Ishikawa (cell line): ENCODE measurements at regions not wholly inside any gene's neighbourhood (a gene's known extent, or its start where the extent isn't known, plus 50 kb on each side); places are given as distances from the start of the nearest gene placed in this dataset.

Experiments
- EP300 ChIP-seq: IDR thresholded peaks from 2 replicates; pipeline ENCODE4 v1.6.1; 2012; ENCODE audit warnings: borderline replicate concordance
- RAD21 ChIP-seq: IDR thresholded peaks from 2 replicates; pipeline ENCODE4 v1.6.1; 2012; ENCODE audit warnings: low read depth
- TAF1 ChIP-seq: IDR thresholded peaks from 2 replicates; pipeline ENCODE4 v1.6.1; 2012; ENCODE audit warnings: low read depth, mild to moderate bottlenecking
- YY1 ChIP-seq: IDR thresholded peaks from 2 replicates; pipeline ENCODE4 v1.6.1; 2012; ENCODE audit warnings: low read depth
- TF ChIP-seq, protein P1 (sequence below): IDR thresholded peaks from 2 replicates; pipeline ENCODE4 v1.6.1; 2012
- TF ChIP-seq, protein P2 (sequence below): IDR thresholded peaks from 2 replicates; pipeline ENCODE4 v1.6.1; 2012; ENCODE audit warnings: low read depth, mild to moderate bottlenecking

DNA sequence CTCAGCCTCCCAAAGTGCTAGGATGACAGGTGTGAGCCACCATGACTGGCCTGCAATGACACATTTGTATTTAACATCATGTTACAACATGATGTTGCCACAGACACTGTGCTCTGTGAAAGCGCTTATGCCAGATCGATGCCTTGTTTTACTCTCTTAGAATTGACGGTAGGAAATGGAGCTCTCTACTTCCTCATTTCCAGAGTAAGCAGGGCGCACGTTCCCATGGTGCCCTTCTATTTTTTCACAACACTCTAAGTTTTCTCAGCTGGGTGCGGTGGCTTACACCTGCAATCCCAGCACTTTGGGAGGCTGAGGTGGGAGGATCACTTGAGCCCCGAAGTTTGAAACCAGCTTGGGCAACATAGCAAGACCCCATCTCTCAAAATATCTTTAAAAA lies 60.7 kb upstream of the DHRSX start:
- TF ChIP-seq TAF1 = no peak
- TF ChIP-seq EP300 = no peak
- TF ChIP-seq YY1 = no peak
- TF ChIP-seq, protein P1, sequence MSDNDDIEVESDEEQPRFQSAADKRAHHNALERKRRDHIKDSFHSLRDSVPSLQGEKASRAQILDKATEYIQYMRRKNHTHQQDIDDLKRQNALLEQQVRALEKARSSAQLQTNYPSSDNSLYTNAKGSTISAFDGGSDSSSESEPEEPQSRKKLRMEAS = no peak
- TF ChIP-seq, protein P2, sequence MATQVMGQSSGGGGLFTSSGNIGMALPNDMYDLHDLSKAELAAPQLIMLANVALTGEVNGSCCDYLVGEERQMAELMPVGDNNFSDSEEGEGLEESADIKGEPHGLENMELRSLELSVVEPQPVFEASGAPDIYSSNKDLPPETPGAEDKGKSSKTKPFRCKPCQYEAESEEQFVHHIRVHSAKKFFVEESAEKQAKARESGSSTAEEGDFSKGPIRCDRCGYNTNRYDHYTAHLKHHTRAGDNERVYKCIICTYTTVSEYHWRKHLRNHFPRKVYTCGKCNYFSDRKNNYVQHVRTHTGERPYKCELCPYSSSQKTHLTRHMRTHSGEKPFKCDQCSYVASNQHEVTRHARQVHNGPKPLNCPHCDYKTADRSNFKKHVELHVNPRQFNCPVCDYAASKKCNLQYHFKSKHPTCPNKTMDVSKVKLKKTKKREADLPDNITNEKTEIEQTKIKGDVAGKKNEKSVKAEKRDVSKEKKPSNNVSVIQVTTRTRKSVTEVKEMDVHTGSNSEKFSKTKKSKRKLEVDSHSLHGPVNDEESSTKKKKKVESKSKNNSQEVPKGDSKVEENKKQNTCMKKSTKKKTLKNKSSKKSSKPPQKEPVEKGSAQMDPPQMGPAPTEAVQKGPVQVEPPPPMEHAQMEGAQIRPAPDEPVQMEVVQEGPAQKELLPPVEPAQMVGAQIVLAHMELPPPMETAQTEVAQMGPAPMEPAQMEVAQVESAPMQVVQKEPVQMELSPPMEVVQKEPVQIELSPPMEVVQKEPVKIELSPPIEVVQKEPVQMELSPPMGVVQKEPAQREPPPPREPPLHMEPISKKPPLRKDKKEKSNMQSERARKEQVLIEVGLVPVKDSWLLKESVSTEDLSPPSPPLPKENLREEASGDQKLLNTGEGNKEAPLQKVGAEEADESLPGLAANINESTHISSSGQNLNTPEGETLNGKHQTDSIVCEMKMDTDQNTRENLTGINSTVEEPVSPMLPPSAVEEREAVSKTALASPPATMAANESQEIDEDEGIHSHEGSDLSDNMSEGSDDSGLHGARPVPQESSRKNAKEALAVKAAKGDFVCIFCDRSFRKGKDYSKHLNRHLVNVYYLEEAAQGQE = no peak
- TF ChIP-seq RAD21 = no peak
